Body of pancreas (tissue), 4 donors: ENCODE measurements at regions not wholly inside any gene's neighbourhood (a gene's known extent, or its start where the extent isn't known, plus 50 kb on each side); places are given as distances from the start of the nearest gene placed in this dataset.
"Not testable (repeated sequence)": the region's sequence is repeated elsewhere in the genome, so short reads cannot be mapped to it uniquely, and the experiment has no call there.

ENCODE experiments used
- CTCF ChIP-seq, 7 experiments: fragments of 450-650 bp in 4 of 7; fragments of 200-600 bp in 3 of 7; sonication (generic) in 3 of 7; IDR thresholded peaks; one replicate each; pipeline ENCODE4 v1.5.1; 2016 to 2019; ENCODE audit warnings: antibody characterized with exemption in 7 of 7
- POLR2A ChIP-seq, 3 donors: fragments of 450-650 bp; IDR thresholded peaks; one replicate each; pipeline ENCODE4 v1.6.1; 2016; ENCODE audit warnings: antibody characterized with exemption in 3 of 3, mild to moderate bottlenecking in 2 of 3

- not testable (repeated sequence) for TF ChIP-seq CTCF (IDR thresholded peaks at IDR 0.05)
- peak; percentile 45 to 70 (median 65) for TF ChIP-seq POLR2A (IDR thresholded peaks at IDR 0.05)
Observed at GRCh38 chr4:9102471-9103147, 67.6 kb upstream of the FAM90A26 start.
